Stomach smooth muscle (tissue), 2 donors: ENCODE measurements at regions not wholly inside any gene's neighbourhood (a gene's known extent, or its start where the extent isn't known, plus 50 kb on each side); places are given as distances from the start of the nearest gene placed in this dataset.

Experiments used
- H3K27ac ChIP-seq: one replicate; pipeline ENCODE4 v1.7.0; 2013; ENCODE audit warnings: mild to moderate bottlenecking, low read length, inconsistent platforms
- H3K27me3 ChIP-seq, 2 donors: one replicate each; pipeline ENCODE4 v1.7.0; 2013; ENCODE audit warnings: low read length in 2 of 2; ENCODE audit not compliant: insufficient read depth in 2 of 2, control insufficient read depth in 1 of 2
- H3K36me3 ChIP-seq, 2 donors: one replicate each; pipeline ENCODE4 v1.7.0; 2013; ENCODE audit warnings: low read length in 2 of 2; ENCODE audit not compliant: control insufficient read depth in 2 of 2, insufficient read depth in 2 of 2
- H3K4me1 ChIP-seq: one replicate; pipeline ENCODE4 v1.7.0; 2013; ENCODE audit warnings: low read length; ENCODE audit not compliant: control insufficient read depth, insufficient read depth
- H3K4me3 ChIP-seq, 2 donors: one replicate each; pipeline ENCODE4 v1.7.0; 2013; ENCODE audit warnings: low read length in 2 of 2
- H3K9ac ChIP-seq, 2 donors: one replicate each; pipeline ENCODE4 v1.7.0; 2013; ENCODE audit warnings: low read length in 2 of 2, mild to moderate bottlenecking in 1 of 2
- H3K9me3 ChIP-seq, 2 donors: one replicate each; pipeline ENCODE4 v1.7.0; 2013; ENCODE audit warnings: low read length in 2 of 2; ENCODE audit not compliant: control insufficient read depth in 2 of 2
- donor health status: healthy.
- donor health status: Pancreatic carcinoma.

GRCh38 chr1:193569096-193569982 is 382.9 kb upstream of the B3GALT2 start:
- H3K27ac ChIP-seq = no peak overlapping the region
- H3K27me3 ChIP-seq = no peaks in the 10 kb centered on the region
- no peak overlapping the region for H3K9ac ChIP-seq

GRCh38 chr1:193568512-193568911 is 382.1 kb upstream of the B3GALT2 start:
- Histone ChIP-seq H3K9ac (no peak overlapping the region), H3K36me3 (no peaks in the 10 kb centered on the region), H3K4me1 (no peaks in the 10 kb centered on the region), H3K27ac (no peak overlapping the region), H3K4me3 (no peak overlapping the region), H3K9me3 (no peaks in the 10 kb centered on the region), H3K27me3 (no peaks in the 10 kb centered on the region)

More at GRCh38 chr1:193569096-193569982, 382.9 kb upstream of the B3GALT2 start:
- Histone ChIP-seq H3K9me3 (no peaks in the 10 kb centered on the region), H3K4me1 (no peaks in the 10 kb centered on the region), H3K36me3 (no peaks in the 10 kb centered on the region), H3K4me3 (no peak overlapping the region)

GRCh38 chr1:193567937-193568336 is 381.5 kb upstream of the B3GALT2 start:
- Histone ChIP-seq H3K4me3 (no peak overlapping the region), H3K9ac (no peak overlapping the region)

DNA sequence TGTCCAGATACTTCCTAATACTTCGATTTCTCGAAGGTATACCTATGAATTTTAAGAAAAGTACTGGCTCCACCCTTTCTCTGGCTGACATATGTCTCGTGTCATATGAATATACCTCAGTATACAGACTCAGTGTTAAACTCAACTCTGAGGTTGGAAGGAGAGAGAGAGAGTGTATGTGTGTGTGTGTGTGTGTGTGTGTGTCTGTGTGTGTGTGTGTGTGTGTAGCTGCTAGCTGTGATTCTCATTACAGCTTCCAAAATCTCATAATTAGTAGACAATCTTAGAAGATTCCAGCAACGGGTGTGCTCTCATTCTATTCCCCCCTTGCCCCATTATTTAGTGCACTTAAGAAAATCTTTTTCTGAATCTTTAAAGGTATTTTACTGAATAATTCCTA is 380.3 kb upstream of the B3GALT2 start:
- no peak overlapping the region for H3K9ac ChIP-seq
- H3K4me1 ChIP-seq = no peaks in the 10 kb centered on the region
- no peak overlapping the region for H3K4me3 ChIP-seq
- H3K27me3 ChIP-seq = no peaks in the 10 kb centered on the region
- no peak overlapping the region for H3K27ac ChIP-seq
- H3K36me3 ChIP-seq = no peaks in the 10 kb centered on the region
- no peaks in the 10 kb centered on the region for H3K9me3 ChIP-seq

More at GRCh38 chr1:193567937-193568336, 381.5 kb upstream of the B3GALT2 start:
- Histone ChIP-seq H3K36me3 (no peaks in the 10 kb centered on the region), H3K27me3 (no peaks in the 10 kb centered on the region), H3K27ac (no peak overlapping the region), H3K9me3 (no peaks in the 10 kb centered on the region), H3K4me1 (no peaks in the 10 kb centered on the region)

DNA sequence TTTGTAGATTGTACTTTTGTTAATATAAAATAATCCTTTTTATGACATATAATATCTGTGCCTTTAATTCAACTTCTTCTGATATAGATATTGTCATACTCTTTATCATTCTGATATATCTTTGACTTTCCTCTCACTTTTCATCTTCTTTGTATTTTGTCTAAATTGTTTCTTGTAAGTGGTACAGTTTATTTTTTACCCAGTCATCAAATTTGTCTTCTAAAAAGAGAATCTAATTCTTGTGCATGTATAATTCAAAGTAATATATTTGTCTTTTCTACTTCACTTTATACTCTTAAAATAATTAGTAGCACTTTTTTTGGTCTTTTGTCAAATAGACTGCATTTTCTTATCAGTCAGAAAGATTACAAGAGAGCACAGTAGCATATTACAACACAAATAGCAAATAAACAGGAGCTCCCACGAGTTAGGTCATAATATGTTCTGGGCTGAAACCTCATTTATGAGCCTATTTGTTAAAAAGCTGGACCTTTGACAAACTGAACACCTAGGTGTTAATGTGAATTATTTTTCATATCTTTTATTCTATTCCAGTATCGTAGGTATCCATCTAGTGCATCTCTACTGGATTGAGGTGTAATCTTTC is 379.7 kb upstream of the B3GALT2 start:
- H3K4me1 ChIP-seq = no peaks in the 10 kb centered on the region

GRCh38 chr1:193562121-193562520 is 375.7 kb upstream of the B3GALT2 start:
- Histone ChIP-seq H3K9ac (no peak overlapping the region), H3K36me3 (no peaks in the 10 kb centered on the region), H3K27me3 (no peaks in the 10 kb centered on the region), H3K4me3 (no peak overlapping the region), H3K4me1 (no peaks in the 10 kb centered on the region), H3K9me3 (no peaks in the 10 kb centered on the region), H3K27ac (no peak overlapping the region)

More for the DNA sequence above, 379.7 kb upstream of the B3GALT2 start:
- H3K4me3 ChIP-seq = no peak overlapping the region
- H3K27me3 ChIP-seq = no peaks in the 10 kb centered on the region
- H3K9me3 ChIP-seq = no peaks in the 10 kb centered on the region
- no peaks in the 10 kb centered on the region for H3K36me3 ChIP-seq
- H3K27ac ChIP-seq = no peak overlapping the region
- H3K9ac ChIP-seq = no peak overlapping the region

GRCh38 chr1:193558491-193559028 is 372.1 kb upstream of the B3GALT2 start:
- H3K9me3 ChIP-seq = no peaks in the 10 kb centered on the region
- H3K27ac ChIP-seq = no peak overlapping the region
- no peaks in the 10 kb centered on the region for H3K4me1 ChIP-seq
- no peaks in the 10 kb centered on the region for H3K36me3 ChIP-seq
- no peaks in the 10 kb centered on the region for H3K27me3 ChIP-seq
- H3K9ac ChIP-seq = no peak overlapping the region
- H3K4me3 ChIP-seq = no peak overlapping the region

DNA sequence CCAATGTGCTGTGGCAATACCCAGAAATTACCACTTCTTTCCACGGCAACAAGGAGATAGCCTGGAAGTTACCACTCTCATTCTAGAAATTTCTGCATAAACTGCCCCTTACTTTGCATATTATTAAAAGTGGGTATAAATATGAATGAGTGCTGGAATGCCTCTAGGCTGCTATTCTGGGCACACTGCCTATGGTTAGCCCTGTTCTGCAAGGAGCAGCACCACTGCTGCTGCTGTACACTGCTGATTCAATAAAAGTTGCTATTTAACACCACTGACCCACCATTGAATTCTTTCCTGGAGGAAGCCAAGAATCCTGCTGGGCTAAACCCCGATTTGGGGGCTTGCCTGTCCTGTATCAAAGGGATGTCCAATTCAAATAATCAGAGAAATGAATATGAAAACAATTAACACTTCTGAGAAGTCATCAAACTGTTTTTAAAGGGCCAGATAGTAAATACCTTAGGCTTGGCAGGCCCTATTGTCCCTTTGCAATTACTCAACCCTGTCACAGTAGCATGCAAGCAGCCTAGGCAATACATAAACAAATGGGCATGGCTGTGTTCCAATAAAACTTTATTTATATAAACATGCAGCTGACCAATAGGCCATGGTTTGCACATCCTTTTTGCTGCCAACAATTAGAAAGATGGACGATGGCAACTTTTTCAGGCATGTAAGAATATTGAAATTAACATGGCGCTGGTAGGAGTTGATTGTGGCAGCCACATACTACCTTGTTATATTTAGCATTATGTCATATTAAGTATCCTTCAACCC is 369.4 kb upstream of the B3GALT2 start:
- no peaks in the 10 kb centered on the region for H3K36me3 ChIP-seq
- H3K9ac ChIP-seq = no peak overlapping the region
- H3K4me3 ChIP-seq = no peak overlapping the region
- no peaks in the 10 kb centered on the region for H3K27me3 ChIP-seq
- no peak overlapping the region for H3K27ac ChIP-seq
- no peaks in the 10 kb centered on the region for H3K4me1 ChIP-seq
- H3K9me3 ChIP-seq = no peaks in the 10 kb centered on the region

GRCh38 chr1:193553564-193553963 is 367.2 kb upstream of the B3GALT2 start:
- no peaks in the 10 kb centered on the region for H3K4me1 ChIP-seq
- no peaks in the 10 kb centered on the region for H3K36me3 ChIP-seq

GRCh38 chr1:193552274-193552673 is 365.9 kb upstream of the B3GALT2 start:
- no peaks in the 10 kb centered on the region for H3K9me3 ChIP-seq
- H3K27me3 ChIP-seq = no peaks in the 10 kb centered on the region
- no peak overlapping the region for H3K4me3 ChIP-seq
- no peaks in the 10 kb centered on the region for H3K4me1 ChIP-seq
- no peak overlapping the region for H3K27ac ChIP-seq
- no peaks in the 10 kb centered on the region for H3K36me3 ChIP-seq
- H3K9ac ChIP-seq = no peak overlapping the region

More at GRCh38 chr1:193553564-193553963, 367.2 kb upstream of the B3GALT2 start:
- H3K9ac ChIP-seq = no peak overlapping the region
- no peaks in the 10 kb centered on the region for H3K9me3 ChIP-seq
- no peaks in the 10 kb centered on the region for H3K27me3 ChIP-seq
- no peak overlapping the region for H3K27ac ChIP-seq
- no peak overlapping the region for H3K4me3 ChIP-seq
